ENCODE measurements at regions not wholly inside any gene's neighbourhood (a gene's known extent, or its start where the extent isn't known, plus 50 kb on each side); places are given as distances from the start of the nearest gene placed in this dataset.

DNA sequence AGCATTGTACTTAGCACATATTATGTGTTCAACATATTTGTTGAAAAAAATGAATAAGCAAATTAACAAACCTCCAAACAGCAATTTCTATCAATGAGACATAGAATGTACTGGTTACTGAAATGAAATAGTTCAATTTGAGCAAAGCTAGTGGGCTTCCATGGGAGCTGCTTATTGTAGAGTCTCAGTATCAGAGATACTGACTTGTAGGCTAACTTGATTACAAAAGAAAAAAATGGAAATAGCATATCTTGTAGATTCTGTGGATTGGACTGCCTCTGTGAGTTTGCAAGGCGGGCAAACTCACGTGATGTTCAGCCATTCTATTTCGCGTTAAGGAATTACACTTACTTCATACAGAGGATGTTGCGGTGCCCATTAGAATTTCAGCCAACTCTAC lies 222.1 kb upstream of the JADE1 start:
- Histone ChIP-seq H3K4me3 (no peak overlapping the region), H3K36me3 (ENCODE audit: low read depth) (no peaks in the 10 kb centered on the region), H3K79me2 (ENCODE audit: low read depth) (no peaks in the 10 kb centered on the region), H2AFZ (no peak overlapping the region), H3F3A (ENCODE audit: insufficient read depth, low read depth) (no peaks in the 10 kb centered on the region), H3K9me3 (ENCODE audit: insufficient read depth, low read depth) (no peaks in the 10 kb centered on the region), H3K4me2 (no peak overlapping the region), H3K27me3 (ENCODE audit: insufficient read depth, low read depth) (no peaks in the 10 kb centered on the region), H3K9me2 (ENCODE audit: insufficient read depth) (no peaks in the 10 kb centered on the region), H3K27ac (no peak overlapping the region), H4K20me1 (ENCODE audit: insufficient read depth) (no peaks in the 10 kb centered on the region), H3K4me1 (replicated peaks; ENCODE audit: insufficient read depth) (no peaks in the 10 kb centered on the region)
- TF ChIP-seq, protein P1, sequence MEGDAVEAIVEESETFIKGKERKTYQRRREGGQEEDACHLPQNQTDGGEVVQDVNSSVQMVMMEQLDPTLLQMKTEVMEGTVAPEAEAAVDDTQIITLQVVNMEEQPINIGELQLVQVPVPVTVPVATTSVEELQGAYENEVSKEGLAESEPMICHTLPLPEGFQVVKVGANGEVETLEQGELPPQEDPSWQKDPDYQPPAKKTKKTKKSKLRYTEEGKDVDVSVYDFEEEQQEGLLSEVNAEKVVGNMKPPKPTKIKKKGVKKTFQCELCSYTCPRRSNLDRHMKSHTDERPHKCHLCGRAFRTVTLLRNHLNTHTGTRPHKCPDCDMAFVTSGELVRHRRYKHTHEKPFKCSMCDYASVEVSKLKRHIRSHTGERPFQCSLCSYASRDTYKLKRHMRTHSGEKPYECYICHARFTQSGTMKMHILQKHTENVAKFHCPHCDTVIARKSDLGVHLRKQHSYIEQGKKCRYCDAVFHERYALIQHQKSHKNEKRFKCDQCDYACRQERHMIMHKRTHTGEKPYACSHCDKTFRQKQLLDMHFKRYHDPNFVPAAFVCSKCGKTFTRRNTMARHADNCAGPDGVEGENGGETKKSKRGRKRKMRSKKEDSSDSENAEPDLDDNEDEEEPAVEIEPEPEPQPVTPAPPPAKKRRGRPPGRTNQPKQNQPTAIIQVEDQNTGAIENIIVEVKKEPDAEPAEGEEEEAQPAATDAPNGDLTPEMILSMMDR (conservative IDR thresholded peaks at IDR 0.05), result no peak
- no peak for TF ChIP-seq EZH2 (IDR thresholded peaks at IDR 0.05; ENCODE audit: low read depth)
- no peak for DNase-seq
- CTCF ChIA-PET, result no interaction called here
- POLR2A ChIA-PET (ENCODE audit: unreplicated experiment), result no interaction called here
- no TSS peak for BruUV-seq (replicated peaks)
- intact Hi-C loops (cut with micrococcal nuclease; ENCODE audit: unreplicated experiment), result no loop called here

DNA sequence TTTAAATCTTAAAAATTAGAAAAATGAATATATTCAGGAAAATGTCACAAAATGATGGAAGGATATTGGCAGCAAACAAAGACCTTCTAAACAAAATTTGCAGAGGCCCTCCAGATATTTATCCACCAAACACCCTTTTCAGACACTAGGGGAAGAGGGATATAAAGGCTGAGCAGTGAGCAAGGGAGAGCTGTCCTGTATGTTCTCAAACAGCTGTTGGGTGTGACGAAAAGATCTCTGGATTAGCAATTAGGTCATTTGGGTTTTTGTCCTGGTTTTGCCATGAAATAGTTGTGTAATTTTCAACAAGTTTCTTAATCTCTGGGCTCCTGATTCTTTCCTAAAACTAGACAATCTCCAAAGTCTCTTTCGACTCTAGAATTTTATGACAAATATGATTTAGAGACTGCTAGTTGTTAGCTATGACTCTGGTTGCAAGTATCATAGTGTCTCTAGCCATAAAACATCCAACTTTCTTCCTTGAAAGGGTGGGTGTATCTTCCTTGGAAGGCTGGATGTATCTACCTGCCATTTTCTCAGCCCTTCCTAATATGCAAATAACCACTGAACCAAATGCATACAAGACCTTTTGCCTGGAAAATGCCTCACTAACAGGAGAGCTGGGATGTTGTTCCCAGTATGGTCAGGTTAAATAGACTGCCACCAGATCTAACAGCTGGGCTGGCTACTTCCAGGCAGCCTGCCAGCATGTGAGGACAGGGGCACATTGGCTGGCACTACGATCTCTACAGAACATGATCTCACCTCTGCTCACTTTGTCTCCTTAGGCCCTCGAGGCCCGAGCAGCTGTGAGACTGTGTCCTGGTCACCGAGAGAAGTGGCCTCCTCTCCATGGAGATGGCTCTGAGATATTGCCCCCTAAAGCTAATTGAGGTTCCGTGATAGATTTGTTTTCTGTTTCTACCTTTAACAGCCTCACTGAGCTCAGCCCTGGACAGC lies 225.5 kb upstream of the JADE1 start:
- H3K27me3 ChIP-seq (ENCODE audit: insufficient read depth, low read depth), result no peaks in the 10 kb centered on the region
- H3K4me1 ChIP-seq (replicated peaks; ENCODE audit: insufficient read depth), result no peaks in the 10 kb centered on the region
- H4K20me1 ChIP-seq (ENCODE audit: insufficient read depth), result no peaks in the 10 kb centered on the region
- DNase-seq, result no peak
- intact Hi-C loops (cut with micrococcal nuclease; ENCODE audit: unreplicated experiment), result no loop called here
- H3F3A ChIP-seq (ENCODE audit: insufficient read depth, low read depth), result no peaks in the 10 kb centered on the region
- BruUV-seq (replicated peaks), result no TSS peak
- H2AFZ ChIP-seq, result no peak overlapping the region
- no peaks in the 10 kb centered on the region for H3K9me2 ChIP-seq (ENCODE audit: insufficient read depth)
- no peak overlapping the region for H3K4me3 ChIP-seq
- H3K79me2 ChIP-seq (ENCODE audit: low read depth), result no peaks in the 10 kb centered on the region
- CTCF ChIA-PET, result no interaction called here
- POLR2A ChIA-PET (ENCODE audit: unreplicated experiment), result no interaction called here
- H3K36me3 ChIP-seq (ENCODE audit: low read depth), result no peaks in the 10 kb centered on the region
- no peaks in the 10 kb centered on the region for H3K9me3 ChIP-seq (ENCODE audit: insufficient read depth, low read depth)
- no peak overlapping the region for H3K4me2 ChIP-seq
- no peak overlapping the region for H3K27ac ChIP-seq
- no peak for TF ChIP-seq EZH2 (IDR thresholded peaks at IDR 0.05; ENCODE audit: low read depth)
- TF ChIP-seq, protein P1 (conservative IDR thresholded peaks at IDR 0.05), result no peak

DNA sequence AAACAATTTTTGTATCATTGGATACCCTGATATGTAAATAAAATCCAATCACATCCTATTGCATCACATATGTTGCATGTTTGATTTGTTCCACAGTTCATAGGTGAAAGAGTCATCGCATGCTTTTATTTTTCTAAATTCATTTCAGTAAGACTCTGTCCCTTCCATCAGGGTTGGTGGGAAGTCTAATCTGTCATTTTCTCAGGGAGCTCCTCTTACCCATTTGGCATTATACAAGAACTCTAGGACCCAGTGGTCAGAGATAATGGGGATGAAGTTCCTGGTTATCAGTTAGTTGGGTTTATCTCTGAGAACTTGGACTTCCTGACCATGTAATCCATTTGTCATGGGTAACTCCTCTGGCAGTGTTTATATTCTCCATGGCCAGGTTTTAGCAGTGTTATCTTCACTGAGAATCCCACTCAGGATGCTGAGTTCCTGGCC lies 227.1 kb upstream of the JADE1 start:
- no peak for DNase-seq
- no peaks in the 10 kb centered on the region for H3K36me3 ChIP-seq (ENCODE audit: low read depth)
- H3K4me3 ChIP-seq, result no peak overlapping the region
- intact Hi-C loops (cut with micrococcal nuclease; ENCODE audit: unreplicated experiment), result no loop called here
- H3K27ac ChIP-seq, result no peak overlapping the region
- BruUV-seq (replicated peaks), result no TSS peak
- H3K9me3 ChIP-seq (ENCODE audit: insufficient read depth, low read depth), result no peaks in the 10 kb centered on the region
- H3K79me2 ChIP-seq (ENCODE audit: low read depth), result no peaks in the 10 kb centered on the region
- no peaks in the 10 kb centered on the region for H4K20me1 ChIP-seq (ENCODE audit: insufficient read depth)
- no peaks in the 10 kb centered on the region for H3F3A ChIP-seq (ENCODE audit: insufficient read depth, low read depth)
- POLR2A ChIA-PET (ENCODE audit: unreplicated experiment), result no interaction called here
- CTCF ChIA-PET, result no interaction called here
- TF ChIP-seq EZH2 (IDR thresholded peaks at IDR 0.05; ENCODE audit: low read depth), result no peak
- TF ChIP-seq, protein P1 (conservative IDR thresholded peaks at IDR 0.05), result no peak
- H3K27me3 ChIP-seq (ENCODE audit: insufficient read depth, low read depth), result no peaks in the 10 kb centered on the region
- no peak overlapping the region for H2AFZ ChIP-seq
- H3K4me2 ChIP-seq, result no peak overlapping the region
- H3K4me1 ChIP-seq (replicated peaks; ENCODE audit: insufficient read depth), result no peaks in the 10 kb centered on the region
- H3K9me2 ChIP-seq (ENCODE audit: insufficient read depth), result no peaks in the 10 kb centered on the region
